H1 (cell line): ENCODE measurements at regions not wholly inside any gene's neighbourhood (a gene's known extent, or its start where the extent isn't known, plus 50 kb on each side); places are given as distances from the start of the nearest gene placed in this dataset.
A peak's percentile ranks its signal among the peaks of the same experiment; 100 is the strongest.

Experiments
- CTCF ChIA-PET: fragments of 300-600 bp; sonication (Branson Sonifier 250); formaldehyde crosslinking; loops from one replicate; lab custom pipeline; 2021; ENCODE audit not compliant: partially characterized antibody; lab: Charles Lee
- POLR2A ChIA-PET: fragments of 300-600 bp; sonication (Branson Sonifier 250); formaldehyde crosslinking; loops from one replicate; lab custom pipeline; 2021; ENCODE audit warnings: inconsistent platforms; ENCODE audit not compliant: partially characterized antibody; lab: Charles Lee
- DNase-seq, 2 experiments: peaks; one replicate each; pipeline versions ENCODE4 v3.0.0 to v3.0.0-alpha.2; 2010 to 2022; ENCODE audit warnings: low spot score in 2 of 2, low read depth in 1 of 2, mixed read lengths in 1 of 2
- FAIRE-seq: peaks from 2 replicates; lab custom pipeline; 2011; peaks lifted over from hg19 to GRCh38; lab: Jason Lieb, UNC
- H2AFZ ChIP-seq: 2 replicates; pipeline ENCODE4 v1.8.1; 2012; ENCODE audit warnings: low read length, inconsistent platforms
- H2AK5ac ChIP-seq: 2 replicates; pipeline ENCODE4 v1.6.1; 2013; ENCODE audit warnings: low read depth, low read length
- H2BK120ac ChIP-seq: replicated peaks from 2 replicates; pipeline ENCODE3; 2013; ENCODE audit warnings: low read depth, low read length, inconsistent platforms
- H2BK12ac ChIP-seq: 2 replicates; pipeline ENCODE4 v1.6.1; 2013; ENCODE audit warnings: low read depth, low read length
- H2BK15ac ChIP-seq: 2 replicates; pipeline ENCODE4 v1.6.1; 2013; ENCODE audit warnings: low read length
- H2BK20ac ChIP-seq: 2 replicates; pipeline ENCODE4 v1.6.1; 2013; ENCODE audit warnings: low read length
- H2BK5ac ChIP-seq: 2 replicates; pipeline ENCODE4 v1.6.1; 2013; ENCODE audit warnings: low read depth, low read length
- H3K14ac ChIP-seq: 2 replicates; pipeline ENCODE4 v1.6.1; 2013; ENCODE audit warnings: inconsistent platforms; ENCODE audit not compliant: insufficient read length
- H3K18ac ChIP-seq: 2 replicates; pipeline ENCODE4 v1.6.1; 2013; ENCODE audit warnings: low read length; ENCODE audit errors: extremely low read depth
- H3K23ac ChIP-seq: 2 replicates; pipeline ENCODE4 v1.6.1; 2013; ENCODE audit warnings: inconsistent platforms; ENCODE audit not compliant: insufficient read length
- H3K23me2 ChIP-seq: 2 replicates; pipeline ENCODE4 v1.6.1; 2013; ENCODE audit warnings: low read depth, low read length
- H3K27ac ChIP-seq: 2 replicates; pipeline ENCODE4 v1.6.1; 2011; ENCODE audit warnings: low read depth, low read length, inconsistent platforms
- H3K27me3 ChIP-seq, 4 experiments: replicated peaks in 1 of 4; 1 replicate in 1 of 4; 2 replicates in 3 of 4; pipeline versions ENCODE4 v1.6.1 to v1.8.1; 2011 to 2013; ENCODE audit warnings: low read length in 3 of 4, mild to moderate bottlenecking in 3 of 4, inconsistent platforms in 2 of 4, mixed read lengths in 2 of 4, moderate library complexity in 1 of 4; ENCODE audit not compliant: control insufficient read depth in 3 of 4, insufficient read depth in 3 of 4; ENCODE audit errors: extremely low read depth in 1 of 4
- H3K36me3 ChIP-seq, 4 experiments: 2 replicates each; pipeline versions ENCODE4 v1.6.1 to v1.8.1; 2011 to 2013; ENCODE audit warnings: mild to moderate bottlenecking in 4 of 4, low read length in 3 of 4, moderate library complexity in 2 of 4, control low read depth in 1 of 4, inconsistent platforms in 1 of 4; ENCODE audit not compliant: insufficient read depth in 4 of 4, control insufficient read depth in 2 of 4
- H3K4ac ChIP-seq: replicated peaks from 2 replicates; pipeline ENCODE3; 2013; ENCODE audit warnings: low read length, low read depth, mixed read lengths, inconsistent platforms; ENCODE audit not compliant: insufficient read length
- H3K4me1 ChIP-seq, 4 experiments: replicated peaks in 1 of 4; 1 replicate in 1 of 4; 2 replicates in 3 of 4; pipeline versions ENCODE4 v1.6.1 to v1.8.1; 2011 to 2013; ENCODE audit warnings: low read length in 3 of 4, inconsistent platforms in 2 of 4, mixed read lengths in 1 of 4; ENCODE audit not compliant: insufficient read depth in 4 of 4, control insufficient read depth in 3 of 4
- H3K4me2 ChIP-seq, 2 experiments: 2 replicates each; pipeline versions ENCODE4 v1.6.1 to v1.8.1; 2011 to 2013; ENCODE audit warnings: low read depth in 2 of 2, low read length in 2 of 2, control low read depth in 1 of 2, inconsistent platforms in 1 of 2, mild to moderate bottlenecking in 1 of 2; ENCODE audit not compliant: insufficient read depth in 1 of 2
- H3K4me3 ChIP-seq, 4 experiments: fragments of 200-600, 300-600 bp in 1 of 4; sonication (generic), shearing (Covaris generic), sonication (Bioruptor Twin) in 1 of 4; 2 replicates each; pipeline versions ENCODE4 v1.5.1 to v1.8.1; 2011 to 2016; ENCODE audit warnings: low read length in 4 of 4, low read depth in 3 of 4, control low read depth in 2 of 4, inconsistent platforms in 2 of 4, mild to moderate bottlenecking in 2 of 4, mixed read lengths in 1 of 4, moderate library complexity in 1 of 4; ENCODE audit not compliant: insufficient read depth in 2 of 4; ENCODE audit errors: extremely low read depth in 1 of 4
- H3K56ac ChIP-seq: replicated peaks from 2 replicates; pipeline ENCODE3; 2013; ENCODE audit warnings: low read depth, mild to moderate bottlenecking, mixed read lengths, low read length, inconsistent platforms; ENCODE audit not compliant: insufficient read length
- H3K79me1 ChIP-seq: 2 replicates; pipeline ENCODE4 v1.6.1; 2013; ENCODE audit warnings: low read depth, low read length, control low read depth
- H3K79me2 ChIP-seq, 2 experiments: 2 replicates each; pipeline versions ENCODE4 v1.6.1 to v1.8.1; 2012 to 2013; ENCODE audit warnings: low read length in 2 of 2, mild to moderate bottlenecking in 2 of 2, inconsistent platforms in 1 of 2; ENCODE audit not compliant: insufficient read depth in 2 of 2, control insufficient read depth in 1 of 2
- H3K9ac ChIP-seq, 4 experiments: replicated peaks in 1 of 4; 1 replicate in 1 of 4; 2 replicates in 3 of 4; pipeline versions ENCODE4 v1.6.1 to v1.8.1; 2011 to 2013; ENCODE audit warnings: low read depth in 3 of 4, low read length in 3 of 4, control low read depth in 2 of 4, mild to moderate bottlenecking in 2 of 4, moderate library complexity in 2 of 4, inconsistent platforms in 1 of 4; ENCODE audit errors: extremely low read depth in 1 of 4
- H3K9me3 ChIP-seq, 2 experiments: 2 replicates each; pipeline versions ENCODE4 v1.6.1 to v1.8.1; 2012 to 2013; ENCODE audit warnings: mild to moderate bottlenecking in 2 of 2, moderate library complexity in 2 of 2, control low read depth in 1 of 2, inconsistent platforms in 1 of 2, low read depth in 1 of 2, low read length in 1 of 2, mixed read lengths in 1 of 2; ENCODE audit not compliant: insufficient read depth in 2 of 2
- H4K20me1 ChIP-seq, 2 experiments: replicated peaks in 1 of 2; 2 replicates each; pipeline versions ENCODE3 to v1.8.1; 2011 to 2013; ENCODE audit warnings: inconsistent platforms in 2 of 2, low read length in 2 of 2, mild to moderate bottlenecking in 1 of 2; ENCODE audit not compliant: insufficient read depth in 2 of 2, control insufficient read depth in 1 of 2
- H4K5ac ChIP-seq: 2 replicates; pipeline ENCODE4 v1.6.1; 2013; ENCODE audit warnings: low read length, low read depth, mixed read lengths, inconsistent platforms; ENCODE audit not compliant: insufficient read length
- H4K8ac ChIP-seq: 2 replicates; pipeline ENCODE4 v1.8.0; 2013; ENCODE audit warnings: mild to moderate bottlenecking, moderate library complexity, low read length, inconsistent platforms; ENCODE audit not compliant: insufficient read depth; ENCODE audit errors: extremely low read depth
- H4K91ac ChIP-seq: replicated peaks from 2 replicates; pipeline ENCODE3; 2013; ENCODE audit warnings: low read length, mixed read lengths, inconsistent platforms; ENCODE audit not compliant: insufficient read length
- BRCA1 ChIP-seq: IDR thresholded peaks from 2 replicates; pipeline ENCODE4 v1.6.1; 2012; ENCODE audit warnings: low read depth, low read length, improper control_type of control experiment
- CBX8 ChIP-seq: fragments of 300-800, 300-1000 bp; sonication (generic); IDR thresholded peaks from 2 replicates; pipeline ENCODE4 v1.7.1; 2016; ENCODE audit warnings: low read depth, low read length, borderline replicate concordance
- HDAC2 ChIP-seq, 2 experiments: fragments of 300-600 bp in 1 of 2; sonication (generic) in 1 of 2; IDR thresholded peaks; 2 replicates each; pipeline ENCODE4 v1.6.1; 2011 to 2012; ENCODE audit warnings: low read depth in 2 of 2, low read length in 2 of 2, mild to moderate bottlenecking in 2 of 2, moderate library complexity in 2 of 2, borderline replicate concordance in 1 of 2, inconsistent platforms in 1 of 2
- KDM5A ChIP-seq: fragments of 200-600 bp; IDR thresholded peaks from 2 replicates; pipeline ENCODE4 v1.7.1; 2012; ENCODE audit warnings: mild to moderate bottlenecking, low read length, inconsistent platforms, mixed read lengths
- SIX5 ChIP-seq: IDR thresholded peaks from 2 replicates; pipeline ENCODE4 v1.6.1; 2011; ENCODE audit warnings: mild to moderate bottlenecking, low read depth, low read length
- TAF1 ChIP-seq: IDR thresholded peaks from 2 replicates; pipeline ENCODE4 v1.6.1; 2011; ENCODE audit warnings: mild to moderate bottlenecking, low read depth, low read length
- TAF7 ChIP-seq: optimal IDR thresholded peaks from 2 replicates; pipeline ENCODE3; 2011; ENCODE audit warnings: low read depth, mild to moderate bottlenecking, inconsistent platforms, low read length, moderate library complexity, borderline replicate concordance
- WGBS, 2 experiments: shearing (Covaris generic) in 1 of 2; methylation state at CpG; one replicate each; pipeline versions ENCODE4 v1.1.6 to v1.1.7; 2013 to 2015; ENCODE audit warnings: low lambda C conversion rate in 2 of 2, mixed read lengths in 2 of 2, inconsistent platforms in 1 of 2, low coverage in 1 of 2, missing lambda C conversion rate in 1 of 2; ENCODE audit not compliant: insufficient replicate concordance in 2 of 2, insufficient coverage in 1 of 2, insufficient read length in 1 of 2; ENCODE audit errors: extremely low coverage in 1 of 2, missing lambda C conversion rate in 1 of 2; 5-methylcytosine and 5-hydroxymethylcytosine counted together

- Histone ChIP-seq H3K23me2 (no peaks in the 10 kb centered on the region), H2BK120ac (no peak overlapping the region), H2BK20ac (no peak overlapping the region), H3K27me3 (no peaks in the 10 kb centered on the region), H2BK15ac (no peak overlapping the region), H3K56ac (no peak overlapping the region), H3K79me1 (no peaks in the 10 kb centered on the region), H3K23ac (no peak overlapping the region), H3K79me2 (no peaks in the 10 kb centered on the region), H4K8ac (no peak overlapping the region), H3K27ac (no peak overlapping the region), H3K4me2 (no peak overlapping the region), H3K9me3 (no peaks in the 10 kb centered on the region), H2AFZ (no peak overlapping the region), H3K14ac (no peak overlapping the region), H2AK5ac (no peak overlapping the region), H3K9ac (no peak overlapping the region), H3K18ac (0 out of 2 replicates have a peak overlapping the region, but pooled peaks have one; percentile 22), H3K4me1 (peaks cover 0 to 4% (median 1%) of the 10 kb centered on the region in 4 experiments; a peak in 3 of 7 replicates), H3K36me3 (no peaks in the 10 kb centered on the region), H2BK5ac (no peak overlapping the region), H2BK12ac (no peak overlapping the region), H4K91ac (no peak overlapping the region), H3K4me3 (no peak overlapping the region), H3K4ac (no peak overlapping the region), H4K20me1 (no peaks in the 10 kb centered on the region), H4K5ac (no peak overlapping the region)
- POLR2A ChIA-PET: interaction anchor here (1.1 kb wide), 1 partner anchor 202 kb away, joined by 4 read pairs; the partner anchor contains the start of gene NUAK1
- 82% methylated on average over 1 of the region's 1 CpG; no CpG with 5 or more reads in 1 of the 2 experiments for WGBS, 2 experiments
- FAIRE-seq: no peak
- no peak for DNase-seq
- CTCF ChIA-PET: interaction anchor here (1.6 kb wide), 2 partner anchors 9 to 231 kb away, joined by 4 read pairs; no protein-coding TSS in a partner anchor
- TF ChIP-seq TAF1: no peak
- TF ChIP-seq CBX8: no peak
- TF ChIP-seq TAF7: no peak
- no peak for TF ChIP-seq KDM5A
- no peak for TF ChIP-seq BRCA1
- no peak for TF ChIP-seq HDAC2 (IDR thresholded peaks at IDR 0.05; ENCODE audit: borderline replicate concordance in 1 of 2, low read depth in 2 of 2, low read length in 2 of 2)
- TF ChIP-seq SIX5: no peak
- TF ChIP-seq, all 59 proteins: peak for 0
Measured at GRCh38 chr12:105937009-105937408, 201.7 kb downstream of the NUAK1 start.
